ENCODE measurements at regions not wholly inside any gene's neighbourhood (a gene's known extent, or its start where the extent isn't known, plus 50 kb on each side); places are given as distances from the start of the nearest gene placed in this dataset. TPM values are rescaled to one million over a fixed set of nuclear protein-coding genes. Genes with fewer than 3 reads are reported as not detected.

GRCh38 chr20:61191096-61191495, 61.0 kb upstream of the CDH4 start:
- Histone ChIP-seq H3K4me1 (ENCODE audit: control insufficient read depth in 2 of 3, insufficient read depth in 2 of 3, low read depth in 1 of 3, low read length in 3 of 3) (no peaks in the 10 kb centered on the region), H3K4me3 (ENCODE audit: low read length in 3 of 3) (no peak overlapping the region), H3K9me3 (ENCODE audit: control insufficient read depth in 2 of 3, insufficient read depth in 1 of 3, low read length in 3 of 3) (no peaks in the 10 kb centered on the region), H3K27ac (ENCODE audit: low read depth in 2 of 2, low read length in 2 of 2) (no peak overlapping the region), H3K9ac (ENCODE audit: low read length in 3 of 3) (no peak overlapping the region), H3K27me3 (ENCODE audit: control insufficient read depth, insufficient read depth, low read length) (no peaks in the 10 kb centered on the region), H3K36me3 (ENCODE audit: control insufficient read depth in 2 of 3, insufficient read depth in 3 of 3, low read length in 3 of 3) (no peaks in the 10 kb centered on the region)
- no peak for TF ChIP-seq CTCF (IDR thresholded peaks at IDR 0.05; ENCODE audit: borderline replicate concordance, extremely low read depth, insufficient read depth)
- no peak for DNase-seq
- FAIRE-seq, result no peak
- intact Hi-C loops (cut with DNase I), result no loop called here

GRCh38 chr20:61192337-61192950, 59.6 kb upstream of the CDH4 start:
- no peaks in the 10 kb centered on the region for H3K4me1 ChIP-seq (ENCODE audit: control insufficient read depth in 2 of 3, insufficient read depth in 2 of 3, low read depth in 1 of 3, low read length in 3 of 3)
- H3K36me3 ChIP-seq (ENCODE audit: control insufficient read depth in 2 of 3, insufficient read depth in 3 of 3, low read length in 3 of 3), result no peaks in the 10 kb centered on the region
- no peak overlapping the region for H3K4me3 ChIP-seq (ENCODE audit: low read length in 3 of 3)
- H3K9ac ChIP-seq (ENCODE audit: low read length in 3 of 3), result no peak overlapping the region
- no peaks in the 10 kb centered on the region for H3K9me3 ChIP-seq (ENCODE audit: control insufficient read depth in 2 of 3, insufficient read depth in 1 of 3, low read length in 3 of 3)
- no peak for FAIRE-seq
- no peak for TF ChIP-seq CTCF (IDR thresholded peaks at IDR 0.05; ENCODE audit: borderline replicate concordance, extremely low read depth, insufficient read depth)
- intact Hi-C loops (cut with DNase I), result no loop called here
- no peak overlapping the region for H3K27ac ChIP-seq (ENCODE audit: low read depth in 2 of 2, low read length in 2 of 2)
- DNase-seq, result peak in 3 of 5 donors; percentile 34 to 59 (median 40)
- no peaks in the 10 kb centered on the region for H3K27me3 ChIP-seq (ENCODE audit: control insufficient read depth, insufficient read depth, low read length)

- DNase-seq, result no peak
- TF ChIP-seq CTCF (IDR thresholded peaks at IDR 0.05; ENCODE audit: borderline replicate concordance, extremely low read depth, insufficient read depth), result no peak
- no peak for FAIRE-seq
- H3K4me1 ChIP-seq (ENCODE audit: control insufficient read depth in 2 of 3, insufficient read depth in 2 of 3, low read depth in 1 of 3, low read length in 3 of 3), result no peaks in the 10 kb centered on the region
- no peak overlapping the region for H3K27ac ChIP-seq (ENCODE audit: low read depth in 2 of 2, low read length in 2 of 2)
- intact Hi-C loops (cut with DNase I), result no loop called here
- no peaks in the 10 kb centered on the region for H3K9me3 ChIP-seq (ENCODE audit: control insufficient read depth in 2 of 3, insufficient read depth in 1 of 3, low read length in 3 of 3)
- H3K9ac ChIP-seq (ENCODE audit: low read length in 3 of 3), result no peak overlapping the region
- H3K4me3 ChIP-seq (ENCODE audit: low read length in 3 of 3), result no peak overlapping the region
- no peaks in the 10 kb centered on the region for H3K36me3 ChIP-seq (ENCODE audit: control insufficient read depth in 2 of 3, insufficient read depth in 3 of 3, low read length in 3 of 3)
- H3K27me3 ChIP-seq (ENCODE audit: control insufficient read depth, insufficient read depth, low read length), result no peaks in the 10 kb centered on the region
Measured at GRCh38 chr20:61193164-61193563, 58.9 kb upstream of the CDH4 start.

Small RNA genes lying in the stretch of these regions (microRNA-seq; reads per million reads assigned to microRNA genes)
- gene MIR4533 (not detected), gene MIR548AG2 (not detected), gene MIR646 (not detected)

Data from kidney (tissue), 13 donors.